Fibroblast of the aortic adventitia (primary cell): ENCODE measurements at regions not wholly inside any gene's neighbourhood (a gene's known extent, or its start where the extent isn't known, plus 50 kb on each side); places are given as distances from the start of the nearest gene placed in this dataset.

Experiments
- DNase-seq: peaks from one replicate; pipeline ENCODE4 v3.0.0-alpha.2; 2010; ENCODE audit warnings: low read depth
- H3K4me3 ChIP-seq: 2 replicates; pipeline ENCODE4 v1.5.1; 2011; ENCODE audit warnings: low read depth, mild to moderate bottlenecking, control low read depth, low read length, moderate library complexity
- CTCF ChIP-seq: IDR thresholded peaks from 2 replicates; pipeline ENCODE4 v1.5.1; 2011; ENCODE audit warnings: mild to moderate bottlenecking, low read length, control low read depth, inconsistent platforms; ENCODE audit not compliant: insufficient read depth

- H3K4me3 ChIP-seq, result no peak overlapping the region
- DNase-seq, result no peak
- TF ChIP-seq CTCF, result no peak
Measured at GRCh38 chr6:126419901-126420300, 80.0 kb downstream of the CENPW start.

- H3K4me3 ChIP-seq, result no peak overlapping the region
- no peak for TF ChIP-seq CTCF
- DNase-seq, result no peak
Measured at GRCh38 chr6:126422912-126423311, 83.0 kb downstream of the CENPW start.

GRCh38 chr6:126427713-126428112 lies 87.8 kb downstream of the CENPW start:
- TF ChIP-seq CTCF, result no peak
- DNase-seq, result no peak
- no peak overlapping the region for H3K4me3 ChIP-seq

- TF ChIP-seq CTCF, result no peak
- H3K4me3 ChIP-seq, result no peak overlapping the region
- no peak for DNase-seq
Measured at GRCh38 chr6:126429866-126430265, 90.0 kb downstream of the CENPW start.

- DNase-seq, result no peak
- H3K4me3 ChIP-seq, result no peak overlapping the region
- TF ChIP-seq CTCF, result no peak
Measured at GRCh38 chr6:126432564-126432963, 92.6 kb downstream of the CENPW start.

- DNase-seq, result no peak
- TF ChIP-seq CTCF, result no peak
- no peak overlapping the region for H3K4me3 ChIP-seq
Measured at GRCh38 chr6:126433927-126434326, 94.0 kb downstream of the CENPW start.

- no peak for DNase-seq
- TF ChIP-seq CTCF, result no peak
- H3K4me3 ChIP-seq, result no peak overlapping the region
Measured at GRCh38 chr6:126437205-126437604, 97.3 kb downstream of the CENPW start.
